HCT116 (cell line): ENCODE measurements at regions not wholly inside any gene's neighbourhood (a gene's known extent, or its start where the extent isn't known, plus 50 kb on each side); places are given as distances from the start of the nearest gene placed in this dataset.

Experiments
- EZH2 ChIP-seq: fragments of 200-600 bp; sonication (generic); IDR thresholded peaks from 2 replicates; pipeline ENCODE4 v1.6.1; 2017; ENCODE audit warnings: antibody characterized with exemption, mixed run types
- TF ChIP-seq, protein P1 (sequence below), 3 experiments: fragments of 200-600 bp in 1 of 3; sonication (generic) in 1 of 3; IDR thresholded peaks in 2 of 3; conservative IDR thresholded peaks in 1 of 3; 2 replicates each; pipeline ENCODE4 v1.5.1; 2012 to 2017; ENCODE audit warnings: low read depth in 2 of 3, low read length in 2 of 3, antibody characterized with exemption in 1 of 3, borderline replicate concordance in 1 of 3, control low read depth in 1 of 3, mild to moderate bottlenecking in 1 of 3, mixed read lengths in 1 of 3, mixed run types in 1 of 3, moderate library complexity in 1 of 3; ENCODE audit not compliant: insufficient read depth in 1 of 3

DNA sequence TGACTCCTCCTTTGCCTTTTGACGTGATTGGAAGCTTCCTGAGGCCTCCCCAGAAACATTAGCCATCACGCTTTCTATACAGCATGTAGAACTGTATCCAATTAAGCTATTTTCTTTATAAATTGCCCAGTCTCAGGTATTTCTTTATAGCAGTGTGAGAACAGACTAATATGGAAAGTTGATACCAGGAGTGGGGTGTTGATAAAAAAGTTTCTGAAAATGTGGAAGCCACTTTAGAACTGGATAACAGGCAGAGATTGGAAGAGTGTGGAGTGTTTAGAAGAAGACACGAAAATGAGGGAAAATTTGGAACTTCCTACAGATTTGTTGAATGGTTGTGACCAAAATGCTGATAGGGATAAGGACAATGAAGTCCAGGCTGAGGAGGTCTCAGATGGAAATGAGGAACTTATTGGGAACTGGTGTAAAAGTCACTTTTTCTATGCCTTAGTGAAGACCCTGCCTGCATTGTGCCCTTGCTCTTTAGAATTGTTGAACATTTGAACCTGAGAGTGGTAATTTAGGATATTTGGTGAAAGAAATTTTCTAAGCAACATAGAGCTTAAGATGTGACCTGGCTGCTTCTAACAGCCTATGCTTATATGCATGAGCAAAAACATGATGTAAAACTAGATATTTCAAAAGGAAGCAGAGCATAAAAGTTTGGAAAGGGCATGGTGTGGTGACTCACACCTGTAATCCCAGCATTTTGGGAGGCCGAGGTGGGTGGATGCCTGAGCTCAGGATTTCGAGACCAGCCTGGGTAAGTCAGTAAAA is 969.7 kb downstream of the DSC3 start:
- TF ChIP-seq, protein P1, sequence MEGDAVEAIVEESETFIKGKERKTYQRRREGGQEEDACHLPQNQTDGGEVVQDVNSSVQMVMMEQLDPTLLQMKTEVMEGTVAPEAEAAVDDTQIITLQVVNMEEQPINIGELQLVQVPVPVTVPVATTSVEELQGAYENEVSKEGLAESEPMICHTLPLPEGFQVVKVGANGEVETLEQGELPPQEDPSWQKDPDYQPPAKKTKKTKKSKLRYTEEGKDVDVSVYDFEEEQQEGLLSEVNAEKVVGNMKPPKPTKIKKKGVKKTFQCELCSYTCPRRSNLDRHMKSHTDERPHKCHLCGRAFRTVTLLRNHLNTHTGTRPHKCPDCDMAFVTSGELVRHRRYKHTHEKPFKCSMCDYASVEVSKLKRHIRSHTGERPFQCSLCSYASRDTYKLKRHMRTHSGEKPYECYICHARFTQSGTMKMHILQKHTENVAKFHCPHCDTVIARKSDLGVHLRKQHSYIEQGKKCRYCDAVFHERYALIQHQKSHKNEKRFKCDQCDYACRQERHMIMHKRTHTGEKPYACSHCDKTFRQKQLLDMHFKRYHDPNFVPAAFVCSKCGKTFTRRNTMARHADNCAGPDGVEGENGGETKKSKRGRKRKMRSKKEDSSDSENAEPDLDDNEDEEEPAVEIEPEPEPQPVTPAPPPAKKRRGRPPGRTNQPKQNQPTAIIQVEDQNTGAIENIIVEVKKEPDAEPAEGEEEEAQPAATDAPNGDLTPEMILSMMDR (IDR thresholded peaks at IDR 0.05 in 2 of 3, conservative IDR thresholded peaks at IDR 0.05 in 1 of 3; ENCODE audit: borderline replicate concordance in 1 of 3, insufficient read depth in 1 of 3, low read depth in 2 of 3, low read length in 2 of 3), result no peak
- no peak for TF ChIP-seq EZH2
